Type B pancreatic cell (in vitro differentiated cells): ENCODE measurements at regions not wholly inside any gene's neighbourhood (a gene's known extent, or its start where the extent isn't known, plus 50 kb on each side); places are given as distances from the start of the nearest gene placed in this dataset.

ENCODE experiments used
- DNase-seq: peaks from one replicate; pipeline ENCODE4 v3.0.0; 2021; ENCODE audit warnings: mixed read lengths; ENCODE audit not compliant: unreplicated experiment; ENCODE audit errors: extremely low spot score
- H3K27ac Mint-ChIP-seq: 2 replicates; pipeline ENCODE4 v1.8.0; 2021; ENCODE audit warnings: mild to moderate bottlenecking, mixed read lengths
- H3K27me3 Mint-ChIP-seq: 2 replicates; pipeline ENCODE4 v1.8.0; 2021; ENCODE audit warnings: mixed read lengths
- H3K36me3 Mint-ChIP-seq: 2 replicates; pipeline ENCODE4 v1.8.0; 2021; ENCODE audit warnings: mixed read lengths
- H3K4me1 Mint-ChIP-seq: one replicate; pipeline ENCODE4 v1.8.0; 2021; ENCODE audit warnings: mixed read lengths; ENCODE audit not compliant: unreplicated experiment
- H3K4me3 Mint-ChIP-seq: 2 replicates; pipeline ENCODE4 v1.8.0; 2021; ENCODE audit warnings: mild to moderate bottlenecking, mixed read lengths
- H3K9me3 Mint-ChIP-seq: 2 replicates; pipeline ENCODE4 v1.8.0; 2021; ENCODE audit warnings: mixed read lengths
- TF ChIP-seq, protein P1 (sequence below): fragments of 200-600 bp; sonication (generic); conservative IDR thresholded peaks from 2 replicates; pipeline ENCODE4 v1.5.0; 2021; ENCODE audit warnings: antibody characterized with exemption, mild to moderate bottlenecking

DNA sequence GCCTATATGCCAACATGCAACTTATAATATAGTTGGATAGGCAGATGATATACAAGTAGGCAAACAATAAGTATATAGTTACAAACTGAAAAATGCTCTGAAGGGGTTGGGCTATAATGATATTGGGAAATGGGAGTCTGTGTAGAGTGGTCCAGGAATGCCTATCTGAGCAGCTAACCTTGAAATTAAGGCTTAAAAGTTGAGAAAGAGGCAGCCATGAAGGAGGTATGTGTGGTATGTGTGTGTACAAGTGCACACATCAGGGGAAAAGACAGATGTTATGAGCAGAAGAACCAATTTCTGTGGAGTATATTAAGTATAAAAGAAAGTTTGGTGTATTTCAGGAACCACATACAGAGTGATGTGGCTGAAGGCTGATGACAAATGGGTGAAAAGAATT is 154.9 kb upstream of the PAPPA start:
- no peak for DNase-seq
- Mint-ChIP-seq H3K27me3 (peaks cover 2% of the 10 kb centered on the region), H3K36me3 (no peaks in the 10 kb centered on the region), H3K4me1 (peaks cover 8% of the 10 kb centered on the region), H3K9me3 (peaks cover 4% of the 10 kb centered on the region), H3K4me3 (no peak overlapping the region), H3K27ac (no peak overlapping the region)
- TF ChIP-seq, protein P1, sequence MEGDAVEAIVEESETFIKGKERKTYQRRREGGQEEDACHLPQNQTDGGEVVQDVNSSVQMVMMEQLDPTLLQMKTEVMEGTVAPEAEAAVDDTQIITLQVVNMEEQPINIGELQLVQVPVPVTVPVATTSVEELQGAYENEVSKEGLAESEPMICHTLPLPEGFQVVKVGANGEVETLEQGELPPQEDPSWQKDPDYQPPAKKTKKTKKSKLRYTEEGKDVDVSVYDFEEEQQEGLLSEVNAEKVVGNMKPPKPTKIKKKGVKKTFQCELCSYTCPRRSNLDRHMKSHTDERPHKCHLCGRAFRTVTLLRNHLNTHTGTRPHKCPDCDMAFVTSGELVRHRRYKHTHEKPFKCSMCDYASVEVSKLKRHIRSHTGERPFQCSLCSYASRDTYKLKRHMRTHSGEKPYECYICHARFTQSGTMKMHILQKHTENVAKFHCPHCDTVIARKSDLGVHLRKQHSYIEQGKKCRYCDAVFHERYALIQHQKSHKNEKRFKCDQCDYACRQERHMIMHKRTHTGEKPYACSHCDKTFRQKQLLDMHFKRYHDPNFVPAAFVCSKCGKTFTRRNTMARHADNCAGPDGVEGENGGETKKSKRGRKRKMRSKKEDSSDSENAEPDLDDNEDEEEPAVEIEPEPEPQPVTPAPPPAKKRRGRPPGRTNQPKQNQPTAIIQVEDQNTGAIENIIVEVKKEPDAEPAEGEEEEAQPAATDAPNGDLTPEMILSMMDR = no peak

DNA sequence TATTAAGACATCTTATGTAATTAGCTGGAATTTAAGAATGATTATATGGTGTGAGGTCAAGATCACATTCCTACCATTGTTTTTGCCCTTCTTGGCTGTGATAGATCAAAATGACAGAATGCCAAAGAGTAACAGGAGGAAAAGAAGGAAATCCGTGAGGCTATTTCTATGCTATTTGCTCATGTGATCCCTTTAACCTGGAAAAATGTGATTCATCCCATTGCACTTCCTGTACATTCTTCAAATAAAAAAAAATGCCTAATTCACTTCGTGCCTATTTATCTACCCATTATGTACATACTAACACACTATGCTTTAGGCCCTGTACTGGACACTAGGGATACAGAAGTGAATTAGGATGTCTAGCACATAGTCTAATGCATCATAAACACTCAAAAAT is 154.1 kb upstream of the PAPPA start:
- H3K4me1 Mint-ChIP-seq = peaks cover 8% of the 10 kb centered on the region
- H3K27me3 Mint-ChIP-seq = peaks cover 2% of the 10 kb centered on the region
- no peak for DNase-seq
- H3K4me3 Mint-ChIP-seq = no peak overlapping the region
- H3K9me3 Mint-ChIP-seq = peaks cover 4% of the 10 kb centered on the region
- no peak overlapping the region for H3K27ac Mint-ChIP-seq
- TF ChIP-seq, protein P1 = no peak
- H3K36me3 Mint-ChIP-seq = no peaks in the 10 kb centered on the region

DNA sequence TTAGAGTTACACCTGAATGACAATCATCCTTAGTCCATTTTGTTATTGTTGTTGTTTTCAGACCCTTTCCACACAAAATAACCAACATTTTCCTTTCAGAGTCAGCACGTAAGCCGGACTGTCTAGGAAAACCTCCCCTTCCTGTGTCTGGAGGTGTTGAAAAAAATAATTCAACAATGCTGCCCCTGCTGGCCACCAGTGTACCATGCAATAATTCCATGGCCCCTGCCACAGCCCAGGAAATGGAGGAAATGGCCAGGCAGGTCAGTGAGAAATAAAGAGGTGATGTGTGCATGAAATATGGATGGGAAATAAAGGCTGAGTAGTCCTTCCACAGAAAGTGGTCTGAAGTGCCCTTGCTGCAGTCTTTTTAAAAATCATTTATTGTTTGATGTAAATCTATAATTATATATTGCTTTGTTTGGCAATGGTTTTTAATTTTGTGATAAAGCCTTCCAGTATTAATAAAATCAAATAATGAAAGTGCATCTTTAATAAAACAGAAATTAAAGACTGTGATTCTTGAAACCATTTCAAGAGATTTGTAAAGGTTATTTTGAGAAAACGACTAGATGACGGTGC is 152.8 kb upstream of the PAPPA start:
- no peaks in the 10 kb centered on the region for H3K36me3 Mint-ChIP-seq
- DNase-seq = no peak
- TF ChIP-seq, protein P1 = peak; percentile 77
- no peak overlapping the region for H3K4me3 Mint-ChIP-seq
- peaks cover 2% of the 10 kb centered on the region for H3K27me3 Mint-ChIP-seq
- H3K4me1 Mint-ChIP-seq = peaks cover 6% of the 10 kb centered on the region
- peaks cover 4% of the 10 kb centered on the region for H3K9me3 Mint-ChIP-seq
- no peak overlapping the region for H3K27ac Mint-ChIP-seq

DNA sequence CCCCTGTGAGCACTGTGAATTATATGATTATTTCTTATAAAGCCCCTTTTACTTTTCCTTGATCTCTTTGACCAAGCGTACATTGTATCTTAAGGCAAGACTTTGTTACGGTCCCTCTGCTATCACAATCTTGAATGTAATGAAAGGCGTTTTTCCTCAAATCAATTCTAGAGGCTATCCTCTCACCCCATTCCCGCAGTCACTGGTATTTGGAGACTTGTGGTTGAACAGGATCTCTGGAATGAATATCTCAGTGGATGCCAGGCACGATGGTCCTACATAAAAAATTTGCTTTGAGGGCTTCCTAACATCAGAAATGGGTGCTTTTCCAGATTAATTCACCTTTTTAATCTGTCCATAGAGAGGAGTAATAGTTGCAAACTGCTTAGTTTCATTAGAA is 151.4 kb upstream of the PAPPA start:
- no peak for DNase-seq
- Mint-ChIP-seq H3K4me3 (no peak overlapping the region), H3K9me3 (peaks cover 4% of the 10 kb centered on the region), H3K27me3 (no peaks in the 10 kb centered on the region), H3K36me3 (no peaks in the 10 kb centered on the region), H3K4me1 (no peaks in the 10 kb centered on the region), H3K27ac (no peak overlapping the region)
- TF ChIP-seq, protein P1 = no peak

DNA sequence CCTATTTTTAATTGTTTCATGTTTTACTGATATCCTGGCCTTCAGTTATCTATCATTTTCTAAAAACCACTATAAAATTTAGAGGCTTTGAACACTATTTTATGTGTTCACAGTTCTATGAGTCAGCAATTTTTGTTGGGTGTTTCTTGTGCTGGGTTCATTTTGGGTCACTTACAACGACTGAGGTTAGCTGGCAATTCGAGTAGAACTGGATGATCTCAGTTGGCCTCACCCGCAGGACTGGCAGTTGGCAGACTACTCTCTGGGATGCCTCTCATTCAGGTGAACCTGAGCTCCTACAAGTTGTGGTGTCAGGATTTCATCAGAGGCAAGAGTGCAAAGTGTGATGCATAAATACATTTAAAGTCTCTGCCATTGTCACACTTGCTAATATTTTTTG is 151.0 kb upstream of the PAPPA start:
- Mint-ChIP-seq H3K27me3 (no peaks in the 10 kb centered on the region), H3K4me3 (no peak overlapping the region), H3K4me1 (no peaks in the 10 kb centered on the region), H3K9me3 (peaks cover 4% of the 10 kb centered on the region), H3K36me3 (no peaks in the 10 kb centered on the region), H3K27ac (no peak overlapping the region)
- TF ChIP-seq, protein P1 = no peak
- no peak for DNase-seq

DNA sequence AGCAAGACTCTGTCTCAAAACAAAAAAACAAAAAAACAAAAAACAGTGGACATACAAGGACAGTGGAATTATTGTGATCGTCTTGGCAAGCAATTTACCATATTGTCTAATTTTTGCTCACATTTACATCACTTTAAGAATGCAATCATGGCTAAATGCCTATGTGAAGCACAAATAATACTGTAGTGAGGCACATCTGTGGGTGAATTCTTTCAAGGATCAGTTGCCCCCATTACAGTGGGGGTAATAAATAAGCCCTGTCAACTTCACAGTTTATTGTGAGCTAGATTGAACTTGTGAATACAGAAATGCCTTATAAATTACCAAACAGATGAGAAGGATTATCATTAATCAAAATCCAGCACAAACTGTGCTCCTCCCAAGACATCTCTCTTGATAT is 150.2 kb upstream of the PAPPA start:
- Mint-ChIP-seq H3K9me3 (peaks cover 4% of the 10 kb centered on the region), H3K27ac (no peak overlapping the region), H3K4me3 (no peak overlapping the region), H3K4me1 (no peaks in the 10 kb centered on the region), H3K27me3 (no peaks in the 10 kb centered on the region), H3K36me3 (no peaks in the 10 kb centered on the region)
- DNase-seq = no peak
- TF ChIP-seq, protein P1 = no peak
